Right lobe of liver (tissue), 4 donors: ENCODE measurements at regions not wholly inside any gene's neighbourhood (a gene's known extent, or its start where the extent isn't known, plus 50 kb on each side); places are given as distances from the start of the nearest gene placed in this dataset.

ENCODE experiments used
- CTCF ChIP-seq, 4 donors: fragments of 200-600 bp in 3 of 4; fragments of 450-650 bp in 1 of 4; IDR thresholded peaks; one replicate each; pipeline versions ENCODE4 v1.5.1 to v1.8.0; 2016 to 2022; ENCODE audit warnings: antibody characterized with exemption in 4 of 4, mild to moderate bottlenecking in 2 of 4
- POLR2A ChIP-seq: fragments of 450-650 bp; IDR thresholded peaks from one replicate; pipeline ENCODE4 v1.6.1; 2017; ENCODE audit warnings: antibody characterized with exemption, mild to moderate bottlenecking
- donor health status: DM: no; HTN: no; CAD: no.
- donor health status: DM: no; HTN: no; CAD: no.
- donor health status: DM: no; HTN: yes; CAD: no.

GRCh38 chr18:51655327-51655698 lies 457.8 kb upstream of the MEX3C start:
- TF ChIP-seq CTCF (IDR thresholded peaks at IDR 0.05): no peak
- TF ChIP-seq POLR2A: no peak
